Fibroblast of pulmonary artery (primary cell): ENCODE measurements at regions not wholly inside any gene's neighbourhood (a gene's known extent, or its start where the extent isn't known, plus 50 kb on each side); places are given as distances from the start of the nearest gene placed in this dataset.

Experiments
- DNase-seq: peaks from one replicate; pipeline ENCODE4 v3.0.0-alpha.2; 2010; ENCODE audit warnings: low read depth
- H3K4me3 ChIP-seq: replicated peaks from 2 replicates; pipeline ENCODE4 v1.5.1; 2011; ENCODE audit warnings: low read depth, mild to moderate bottlenecking, control low read depth, low read length, moderate library complexity
- TF ChIP-seq, protein P1 (sequence below): IDR thresholded peaks from 2 replicates; pipeline ENCODE4 v1.5.1; 2011; ENCODE audit warnings: mild to moderate bottlenecking, control low read depth, low read length, inconsistent platforms; ENCODE audit errors: missing control alignments

DNA sequence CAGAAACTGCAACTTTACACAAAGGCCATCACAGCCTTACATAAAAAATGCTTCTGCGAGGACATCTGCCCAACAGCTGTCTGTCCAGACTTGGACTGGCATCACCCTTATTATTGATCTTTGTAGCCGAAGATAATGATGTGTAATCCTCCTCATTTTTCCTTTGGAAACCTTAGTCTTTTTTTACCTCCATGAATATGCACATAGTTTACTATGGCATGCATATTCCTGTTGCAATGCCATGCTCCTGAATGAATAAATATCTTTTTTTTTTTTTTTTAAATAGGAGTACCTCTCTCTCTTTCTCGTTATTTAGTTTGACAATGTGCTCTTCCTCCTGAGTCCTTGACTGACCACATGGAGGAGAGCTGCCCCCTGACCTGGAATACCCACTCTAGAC, 409.6 kb upstream of the USP24 start:
- TF ChIP-seq, protein P1, sequence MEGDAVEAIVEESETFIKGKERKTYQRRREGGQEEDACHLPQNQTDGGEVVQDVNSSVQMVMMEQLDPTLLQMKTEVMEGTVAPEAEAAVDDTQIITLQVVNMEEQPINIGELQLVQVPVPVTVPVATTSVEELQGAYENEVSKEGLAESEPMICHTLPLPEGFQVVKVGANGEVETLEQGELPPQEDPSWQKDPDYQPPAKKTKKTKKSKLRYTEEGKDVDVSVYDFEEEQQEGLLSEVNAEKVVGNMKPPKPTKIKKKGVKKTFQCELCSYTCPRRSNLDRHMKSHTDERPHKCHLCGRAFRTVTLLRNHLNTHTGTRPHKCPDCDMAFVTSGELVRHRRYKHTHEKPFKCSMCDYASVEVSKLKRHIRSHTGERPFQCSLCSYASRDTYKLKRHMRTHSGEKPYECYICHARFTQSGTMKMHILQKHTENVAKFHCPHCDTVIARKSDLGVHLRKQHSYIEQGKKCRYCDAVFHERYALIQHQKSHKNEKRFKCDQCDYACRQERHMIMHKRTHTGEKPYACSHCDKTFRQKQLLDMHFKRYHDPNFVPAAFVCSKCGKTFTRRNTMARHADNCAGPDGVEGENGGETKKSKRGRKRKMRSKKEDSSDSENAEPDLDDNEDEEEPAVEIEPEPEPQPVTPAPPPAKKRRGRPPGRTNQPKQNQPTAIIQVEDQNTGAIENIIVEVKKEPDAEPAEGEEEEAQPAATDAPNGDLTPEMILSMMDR = no peak
- DNase-seq = no peak

GRCh38 chr1:55623311-55623710, 408.1 kb upstream of the USP24 start:
- TF ChIP-seq, protein P1 = no peak
- no peak overlapping the region for H3K4me3 ChIP-seq
- DNase-seq = peak; percentile 96

More for the DNA sequence above, 409.6 kb upstream of the USP24 start:
- no peak overlapping the region for H3K4me3 ChIP-seq

DNA sequence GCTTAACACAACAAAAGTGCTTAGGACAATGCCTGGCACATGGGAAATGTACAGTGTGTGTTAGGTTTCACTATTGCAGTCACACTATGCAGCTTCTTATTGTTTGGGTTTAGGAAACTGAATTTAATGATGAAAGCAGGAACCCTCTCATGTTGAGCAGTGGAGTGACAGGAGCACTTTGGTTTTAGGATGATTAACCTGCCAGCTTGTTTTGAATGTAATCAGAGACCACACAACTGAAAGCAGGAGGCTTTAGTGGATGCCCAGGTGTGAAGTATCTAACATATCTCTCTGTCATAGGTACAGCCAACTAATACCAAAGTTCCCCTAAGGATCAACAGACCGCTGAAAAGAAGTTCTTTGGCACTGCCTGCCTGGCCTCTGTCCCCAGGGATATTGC, 406.9 kb upstream of the USP24 start:
- TF ChIP-seq, protein P1 = no peak
- DNase-seq = no peak
- H3K4me3 ChIP-seq = no peak overlapping the region

DNA sequence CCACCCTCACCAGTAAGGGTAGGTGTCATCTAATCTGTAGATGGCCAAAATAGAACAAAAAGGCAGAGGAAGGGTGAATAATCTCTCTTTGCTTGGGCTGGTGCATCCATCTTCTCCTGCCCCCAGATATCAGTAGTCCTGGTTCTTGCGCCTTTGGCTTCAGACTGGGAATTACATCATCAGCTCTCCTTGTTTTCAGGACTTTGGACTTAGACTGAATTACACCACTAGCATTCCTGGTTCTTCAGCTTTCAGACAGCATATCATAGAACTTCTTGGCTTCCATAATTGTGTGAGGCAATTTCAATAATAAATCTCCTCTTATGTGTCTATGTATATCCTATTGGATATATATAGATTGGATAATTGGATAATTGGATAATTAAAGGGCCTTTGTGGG, 403.0 kb upstream of the USP24 start:
- peak; percentile 19 for DNase-seq
- TF ChIP-seq, protein P1 = no peak
- no peak overlapping the region for H3K4me3 ChIP-seq

DNA sequence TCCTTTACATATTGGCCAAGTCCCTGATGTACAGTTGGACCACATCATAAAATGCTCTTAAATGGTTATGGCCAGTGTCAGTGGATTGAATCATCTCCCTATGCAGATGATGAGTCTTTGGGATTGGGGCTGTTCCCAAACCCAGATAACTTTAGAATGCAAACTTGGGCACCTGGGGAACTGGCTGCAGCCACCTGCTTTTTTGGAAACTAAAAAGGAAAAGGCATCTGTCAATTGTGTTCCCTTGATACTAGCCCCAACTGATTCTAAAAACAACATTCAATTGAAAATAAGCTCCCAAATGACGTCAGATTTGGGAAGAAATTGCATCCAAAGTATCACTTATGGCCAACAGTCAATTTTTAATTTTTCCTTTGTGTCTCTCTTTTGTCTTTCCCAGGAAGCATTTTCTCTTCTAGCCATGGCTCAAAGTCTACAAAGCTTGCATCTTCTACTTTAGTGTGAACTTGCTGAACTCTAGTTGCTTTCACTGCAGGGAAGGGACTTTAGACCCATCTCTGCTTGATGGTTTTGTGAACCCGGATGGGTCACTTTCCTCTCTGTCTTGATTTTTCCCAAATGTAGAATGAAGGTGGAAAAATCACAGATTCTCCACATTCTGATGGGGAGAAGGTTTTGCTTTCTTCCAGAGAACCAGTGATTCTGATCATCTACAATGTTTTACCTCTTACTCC, 402.3 kb upstream of the USP24 start:
- H3K4me3 ChIP-seq = no peak overlapping the region
- DNase-seq = no peak
- TF ChIP-seq, protein P1 = no peak

GRCh38 chr1:55612988-55613387, 397.8 kb upstream of the USP24 start:
- no peak overlapping the region for H3K4me3 ChIP-seq
- TF ChIP-seq, protein P1 = no peak
- DNase-seq = no peak

- H3K4me3 ChIP-seq = no peak overlapping the region
- TF ChIP-seq, protein P1 = no peak
- peak; percentile 30 for DNase-seq
Measured at GRCh38 chr1:55611123-55611522, 396.0 kb upstream of the USP24 start.
